GM10266 (cell line): ENCODE measurements at regions not wholly inside any gene's neighbourhood (a gene's known extent, or its start where the extent isn't known, plus 50 kb on each side); places are given as distances from the start of the nearest gene placed in this dataset.

ENCODE experiments used
- DNase-seq: peaks from one replicate; pipeline ENCODE4 v3.0.0; 2012; ENCODE audit errors: extremely low spot score
- TF ChIP-seq, protein P1 (sequence below): IDR thresholded peaks from 2 replicates; pipeline ENCODE4 v1.5.1; 2012; ENCODE audit warnings: mild to moderate bottlenecking, low read depth; ENCODE audit not compliant: control insufficient read depth, insufficient read depth; ENCODE audit errors: missing control alignments

DNA sequence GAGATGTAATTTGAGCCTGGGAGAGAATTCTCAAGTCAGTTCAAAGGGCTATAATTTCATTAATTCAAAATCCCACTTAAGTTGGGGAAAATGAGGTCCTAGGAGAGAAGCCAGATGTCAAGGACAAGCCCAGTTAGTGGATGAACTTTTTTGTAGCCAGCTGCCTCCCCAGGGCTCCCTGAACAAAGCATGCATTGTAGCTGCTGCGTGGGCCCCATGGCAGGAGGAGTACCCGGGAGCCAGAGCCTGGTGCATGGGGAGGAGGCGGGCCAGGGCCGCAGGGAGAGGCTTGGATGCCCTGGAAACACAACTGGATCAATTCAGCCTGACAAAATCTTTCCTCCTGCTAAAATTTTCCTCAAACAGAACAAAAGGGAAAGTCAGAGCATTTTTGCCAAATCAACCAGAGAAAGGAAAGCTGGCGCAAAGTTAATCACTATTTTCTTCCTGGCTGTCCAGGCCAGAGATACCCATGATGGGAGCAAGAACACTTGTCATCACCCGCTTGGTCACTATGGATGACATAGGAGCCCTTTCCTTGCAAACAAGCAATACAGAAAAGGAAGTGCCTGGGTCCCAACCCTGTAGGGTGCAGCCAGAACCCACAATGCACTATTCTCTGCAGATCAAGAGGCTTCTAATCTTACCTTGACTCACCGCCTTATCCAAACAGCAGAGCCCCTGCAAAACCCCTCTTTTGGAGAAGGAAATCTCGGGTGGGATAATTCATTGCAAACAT lies 248.1 kb upstream of the RAB4A start:
- no peak for DNase-seq
- TF ChIP-seq, protein P1, sequence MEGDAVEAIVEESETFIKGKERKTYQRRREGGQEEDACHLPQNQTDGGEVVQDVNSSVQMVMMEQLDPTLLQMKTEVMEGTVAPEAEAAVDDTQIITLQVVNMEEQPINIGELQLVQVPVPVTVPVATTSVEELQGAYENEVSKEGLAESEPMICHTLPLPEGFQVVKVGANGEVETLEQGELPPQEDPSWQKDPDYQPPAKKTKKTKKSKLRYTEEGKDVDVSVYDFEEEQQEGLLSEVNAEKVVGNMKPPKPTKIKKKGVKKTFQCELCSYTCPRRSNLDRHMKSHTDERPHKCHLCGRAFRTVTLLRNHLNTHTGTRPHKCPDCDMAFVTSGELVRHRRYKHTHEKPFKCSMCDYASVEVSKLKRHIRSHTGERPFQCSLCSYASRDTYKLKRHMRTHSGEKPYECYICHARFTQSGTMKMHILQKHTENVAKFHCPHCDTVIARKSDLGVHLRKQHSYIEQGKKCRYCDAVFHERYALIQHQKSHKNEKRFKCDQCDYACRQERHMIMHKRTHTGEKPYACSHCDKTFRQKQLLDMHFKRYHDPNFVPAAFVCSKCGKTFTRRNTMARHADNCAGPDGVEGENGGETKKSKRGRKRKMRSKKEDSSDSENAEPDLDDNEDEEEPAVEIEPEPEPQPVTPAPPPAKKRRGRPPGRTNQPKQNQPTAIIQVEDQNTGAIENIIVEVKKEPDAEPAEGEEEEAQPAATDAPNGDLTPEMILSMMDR = no peak

DNA sequence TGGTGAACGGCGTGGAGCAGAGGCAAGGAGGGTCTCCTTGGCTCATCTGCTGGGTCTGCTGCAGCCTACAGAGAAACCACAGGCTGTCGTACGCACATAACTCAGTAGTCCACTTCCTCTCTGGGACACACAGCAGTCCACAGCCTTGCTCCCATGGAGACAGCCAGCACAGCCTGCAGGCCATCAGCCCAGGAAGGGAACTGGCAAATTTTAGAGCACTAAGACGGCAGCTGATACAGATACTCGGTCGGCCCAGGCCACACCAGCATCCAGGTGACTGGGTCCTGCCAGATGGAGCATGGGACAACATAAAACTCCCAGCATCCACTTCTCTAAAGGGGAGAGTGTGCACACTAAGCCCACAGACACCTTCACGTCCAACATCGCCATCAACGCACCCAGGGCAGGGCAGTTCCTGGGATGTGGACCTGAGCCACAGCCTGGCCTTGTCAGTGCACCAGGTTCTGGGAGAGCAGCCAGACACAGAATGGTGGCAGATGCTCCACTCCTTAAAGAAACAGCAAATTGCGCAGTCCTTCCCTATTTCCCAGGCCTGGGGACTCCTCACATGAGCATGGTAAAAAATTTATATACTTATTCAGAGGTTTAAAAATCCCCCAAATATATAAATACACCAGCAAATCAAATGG lies 247.1 kb upstream of the RAB4A start:
- DNase-seq = no peak
- TF ChIP-seq, protein P1 = no peak

DNA sequence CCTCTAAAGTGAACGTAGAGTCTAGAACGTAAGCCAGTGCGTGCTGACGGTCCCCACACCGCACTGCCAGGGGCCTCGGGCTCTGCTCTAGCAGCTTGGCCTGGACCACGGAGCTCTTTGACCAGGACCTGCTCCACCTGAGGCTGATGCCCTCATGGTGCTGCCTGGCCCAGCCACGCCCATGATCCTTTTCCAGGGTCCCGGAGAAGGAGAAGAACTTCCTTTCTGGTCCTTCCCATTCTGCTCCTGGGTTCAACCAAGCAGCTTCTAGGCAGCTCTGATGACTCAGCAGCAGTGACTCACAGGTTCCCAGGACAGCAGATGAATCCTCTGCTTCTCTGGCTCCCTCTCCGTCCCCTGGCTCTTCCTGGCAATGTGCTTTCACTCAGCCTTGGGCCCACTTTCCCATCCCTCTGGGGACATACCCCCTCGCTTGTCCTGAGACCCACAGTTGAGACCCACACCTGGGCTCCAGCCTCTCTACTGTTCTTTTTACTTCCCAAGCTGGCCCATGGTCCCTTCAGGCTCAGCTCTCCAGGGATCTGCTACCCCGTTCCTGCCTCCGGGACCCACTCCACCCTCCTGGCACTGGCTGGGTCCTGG lies 246.3 kb upstream of the RAB4A start:
- TF ChIP-seq, protein P1 = no peak
- DNase-seq = no peak

DNA sequence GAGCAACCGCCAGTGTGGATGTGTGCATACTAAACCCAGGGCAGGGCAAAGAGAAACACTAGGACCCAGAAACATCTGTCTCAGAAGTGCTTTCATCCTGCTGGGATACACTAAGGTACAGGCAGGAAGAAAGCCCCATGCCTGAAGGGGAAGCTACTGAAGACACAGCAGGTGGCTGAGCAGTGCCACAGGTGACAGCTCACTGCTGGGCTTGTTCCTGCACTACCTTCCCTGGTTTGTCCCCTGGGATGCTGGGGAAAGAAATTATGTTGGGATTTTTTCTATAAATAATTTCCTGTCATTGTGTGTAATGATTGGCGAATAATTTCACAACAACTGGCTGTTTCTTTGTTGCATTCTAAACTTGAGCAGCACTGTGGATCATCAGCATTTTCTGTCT lies 245.3 kb upstream of the RAB4A start:
- no peak for DNase-seq
- TF ChIP-seq, protein P1 = no peak

DNA sequence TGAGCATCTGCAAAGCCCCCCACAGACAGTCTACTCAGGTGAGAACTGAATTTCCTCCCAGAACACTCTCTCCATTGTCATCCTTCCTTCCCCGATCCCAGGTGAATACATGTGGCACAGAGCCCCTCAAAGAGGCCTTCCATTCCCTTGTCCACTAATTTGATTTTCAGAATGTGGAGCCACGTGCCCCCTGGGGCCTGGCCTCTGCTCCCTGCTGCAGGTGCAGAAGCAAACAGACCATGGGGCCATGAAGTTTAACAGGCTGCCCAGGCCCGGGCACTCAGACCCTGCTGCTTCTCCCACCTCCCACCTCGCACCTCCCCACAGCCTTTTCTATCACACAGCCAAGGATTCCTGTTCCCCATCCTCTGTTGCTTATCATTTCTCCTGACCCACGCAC lies 243.8 kb upstream of the RAB4A start:
- DNase-seq = no peak
- TF ChIP-seq, protein P1 = no peak

DNA sequence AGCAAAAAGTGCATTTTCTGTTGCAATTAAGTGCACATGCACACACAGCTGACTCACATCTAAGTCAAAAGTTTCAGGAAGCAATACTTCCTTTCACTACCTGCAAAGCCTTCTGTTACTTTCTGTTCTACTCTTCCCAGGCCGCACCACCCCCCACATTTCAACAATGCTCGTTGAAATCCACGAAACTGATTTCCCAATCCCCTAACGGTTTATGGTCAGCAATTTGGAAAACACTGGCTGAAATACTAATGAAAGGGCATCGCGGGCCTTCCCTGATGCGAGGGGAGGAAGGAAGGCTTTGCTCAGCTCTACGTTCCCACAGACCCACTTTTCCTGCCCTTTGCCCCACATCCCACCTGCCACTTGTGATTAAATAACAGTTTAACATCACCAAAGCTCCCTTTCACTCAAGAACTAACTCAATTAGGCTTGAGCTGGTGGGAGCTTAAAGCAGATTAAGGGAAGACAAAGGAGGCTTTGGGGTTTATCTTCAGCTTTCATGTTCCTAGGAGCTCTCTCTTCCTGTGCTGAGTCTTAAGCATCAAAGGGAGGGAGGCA lies 243.2 kb upstream of the RAB4A start:
- DNase-seq = no peak
- TF ChIP-seq, protein P1 = no peak
